Right atrium auricular region (tissue), 2 donors: ENCODE measurements at regions not wholly inside any gene's neighbourhood (a gene's known extent, or its start where the extent isn't known, plus 50 kb on each side); places are given as distances from the start of the nearest gene placed in this dataset.

ENCODE experiments used
- DNase-seq: peaks from one replicate; pipeline ENCODE4 v3.0.0-alpha.2; 2019; ENCODE audit warnings: low spot score
- H3K27ac ChIP-seq, 2 donors: fragments of 200-600 bp; sonication (generic); 1 replicate in 1 of 2; 2 replicates in 1 of 2; pipeline ENCODE4 v1.5.1; 2016 to 2019
- H3K27me3 ChIP-seq, 2 donors: fragments of 200-600 bp; sonication (generic); one replicate each; pipeline versions ENCODE4 v1.5.1 to v1.6.0; 2017 to 2019
- H3K36me3 ChIP-seq: fragments of 200-600 bp; sonication (generic); one replicate; pipeline ENCODE4 v1.5.1; 2016
- H3K4me1 ChIP-seq, 2 donors: fragments of 200-600 bp; sonication (generic); one replicate each; pipeline versions ENCODE4 v1.5.1 to v1.6.0; 2017 to 2019
- H3K4me3 ChIP-seq, 2 donors: fragments of 200-600 bp; sonication (generic); 1 replicate in 1 of 2; 2 replicates in 1 of 2; pipeline ENCODE4 v1.5.1; 2017 to 2019; ENCODE audit warnings: mild to moderate bottlenecking in 1 of 2, moderate library complexity in 1 of 2
- H3K9me3 ChIP-seq, 2 donors: fragments of 200-600 bp; sonication (generic); one replicate each; pipeline ENCODE4 v1.5.1; 2019
- TF ChIP-seq, protein P1 (sequence below), 2 donors: fragments of 200-600 bp; sonication (generic); IDR thresholded peaks; one replicate each; pipeline ENCODE4 v1.5.1; 2019; ENCODE audit warnings: antibody characterized with exemption in 2 of 2

- no peaks in the 10 kb centered on the region for H3K36me3 ChIP-seq
- H3K9me3 ChIP-seq = no peaks in the 10 kb centered on the region
- TF ChIP-seq, protein P1, sequence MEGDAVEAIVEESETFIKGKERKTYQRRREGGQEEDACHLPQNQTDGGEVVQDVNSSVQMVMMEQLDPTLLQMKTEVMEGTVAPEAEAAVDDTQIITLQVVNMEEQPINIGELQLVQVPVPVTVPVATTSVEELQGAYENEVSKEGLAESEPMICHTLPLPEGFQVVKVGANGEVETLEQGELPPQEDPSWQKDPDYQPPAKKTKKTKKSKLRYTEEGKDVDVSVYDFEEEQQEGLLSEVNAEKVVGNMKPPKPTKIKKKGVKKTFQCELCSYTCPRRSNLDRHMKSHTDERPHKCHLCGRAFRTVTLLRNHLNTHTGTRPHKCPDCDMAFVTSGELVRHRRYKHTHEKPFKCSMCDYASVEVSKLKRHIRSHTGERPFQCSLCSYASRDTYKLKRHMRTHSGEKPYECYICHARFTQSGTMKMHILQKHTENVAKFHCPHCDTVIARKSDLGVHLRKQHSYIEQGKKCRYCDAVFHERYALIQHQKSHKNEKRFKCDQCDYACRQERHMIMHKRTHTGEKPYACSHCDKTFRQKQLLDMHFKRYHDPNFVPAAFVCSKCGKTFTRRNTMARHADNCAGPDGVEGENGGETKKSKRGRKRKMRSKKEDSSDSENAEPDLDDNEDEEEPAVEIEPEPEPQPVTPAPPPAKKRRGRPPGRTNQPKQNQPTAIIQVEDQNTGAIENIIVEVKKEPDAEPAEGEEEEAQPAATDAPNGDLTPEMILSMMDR (IDR thresholded peaks at IDR 0.05) = no peak
- no peak overlapping the region for H3K4me3 ChIP-seq
- DNase-seq = no peak
- H3K27me3 ChIP-seq = no peaks in the 10 kb centered on the region
- H3K4me1 ChIP-seq = no peaks in the 10 kb centered on the region
- no peak overlapping the region for H3K27ac ChIP-seq
Observed at GRCh38 chr5:26024774-26025173, 1013.6 kb downstream of the CDH9 start.

DNA sequence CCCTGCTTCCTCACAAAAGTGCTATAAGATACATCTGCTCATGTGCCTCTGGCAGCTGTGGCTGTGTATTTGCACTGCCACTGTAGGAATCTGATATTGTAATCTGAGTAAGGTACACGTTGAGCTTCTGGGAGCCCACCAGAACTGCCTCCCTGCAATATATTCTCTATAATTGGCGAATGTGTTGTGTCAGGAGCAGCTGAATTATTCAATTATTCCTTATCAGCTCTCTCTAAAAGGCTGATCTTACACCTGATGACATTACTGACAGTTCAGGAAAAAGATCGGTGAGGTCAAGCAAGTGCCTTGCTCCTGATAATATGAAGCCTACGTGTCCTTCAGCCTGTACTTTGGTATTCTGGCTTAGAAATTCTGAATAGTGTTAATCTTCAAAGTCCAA lies 1015.0 kb downstream of the CDH9 start:
- Histone ChIP-seq H3K4me1 (no peaks in the 10 kb centered on the region), H3K9me3 (no peaks in the 10 kb centered on the region), H3K27ac (no peak overlapping the region), H3K36me3 (no peaks in the 10 kb centered on the region), H3K4me3 (no peak overlapping the region), H3K27me3 (no peaks in the 10 kb centered on the region)
- TF ChIP-seq, protein P1 (IDR thresholded peaks at IDR 0.05) = no peak
- DNase-seq = no peak

DNA sequence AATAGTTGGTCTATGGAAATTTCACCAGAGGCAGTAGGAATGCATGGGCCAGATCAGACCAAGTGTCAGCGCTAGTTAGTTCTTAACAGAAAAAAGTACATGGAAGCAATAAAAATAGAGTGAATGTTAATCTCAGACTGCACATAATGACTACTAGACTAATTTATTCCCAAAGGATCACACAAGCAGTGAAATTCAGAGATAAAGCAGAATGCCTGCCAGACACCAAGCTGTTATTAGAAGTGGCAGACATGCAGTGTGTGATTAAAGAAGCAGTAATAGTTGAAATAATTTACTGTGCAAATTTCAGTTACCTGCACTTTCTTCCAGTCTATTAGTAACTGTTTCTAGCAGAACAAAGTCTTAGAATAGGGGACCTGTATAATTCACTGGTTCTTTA lies 1024.2 kb downstream of the CDH9 start:
- TF ChIP-seq, protein P1 (IDR thresholded peaks at IDR 0.05) = no peak

DNA sequence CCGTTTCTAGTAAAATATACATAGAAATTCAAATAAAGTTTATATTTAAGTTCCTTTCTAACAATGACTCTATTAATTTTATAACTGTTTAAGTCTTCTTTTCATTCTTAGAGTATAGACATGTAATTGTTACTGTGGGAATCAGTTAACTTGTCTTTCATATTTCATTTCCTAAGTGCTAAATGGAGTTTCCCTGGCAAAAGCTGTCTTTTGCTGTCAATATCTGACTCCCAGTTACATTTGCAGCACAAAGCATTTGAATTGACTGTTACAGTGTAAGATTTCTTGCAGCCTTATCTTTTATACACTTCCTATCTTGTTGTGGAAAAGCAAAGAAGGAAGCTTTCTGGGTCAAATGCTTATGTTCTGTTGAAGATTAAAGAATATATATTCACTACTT lies 1026.3 kb downstream of the CDH9 start:
- TF ChIP-seq, protein P1 (IDR thresholded peaks at IDR 0.05) = no peak
- DNase-seq = no peak
- H3K9me3 ChIP-seq = no peaks in the 10 kb centered on the region
- no peaks in the 10 kb centered on the region for H3K4me1 ChIP-seq
- no peaks in the 10 kb centered on the region for H3K36me3 ChIP-seq
- no peak overlapping the region for H3K4me3 ChIP-seq
- no peaks in the 10 kb centered on the region for H3K27me3 ChIP-seq
- H3K27ac ChIP-seq = no peak overlapping the region

More for the DNA sequence above, 1024.2 kb downstream of the CDH9 start:
- no peak overlapping the region for H3K27ac ChIP-seq
- H3K4me1 ChIP-seq = no peaks in the 10 kb centered on the region
- H3K4me3 ChIP-seq = no peak overlapping the region
- DNase-seq = no peak
- H3K36me3 ChIP-seq = no peaks in the 10 kb centered on the region
- H3K27me3 ChIP-seq = no peaks in the 10 kb centered on the region
- no peaks in the 10 kb centered on the region for H3K9me3 ChIP-seq

DNA sequence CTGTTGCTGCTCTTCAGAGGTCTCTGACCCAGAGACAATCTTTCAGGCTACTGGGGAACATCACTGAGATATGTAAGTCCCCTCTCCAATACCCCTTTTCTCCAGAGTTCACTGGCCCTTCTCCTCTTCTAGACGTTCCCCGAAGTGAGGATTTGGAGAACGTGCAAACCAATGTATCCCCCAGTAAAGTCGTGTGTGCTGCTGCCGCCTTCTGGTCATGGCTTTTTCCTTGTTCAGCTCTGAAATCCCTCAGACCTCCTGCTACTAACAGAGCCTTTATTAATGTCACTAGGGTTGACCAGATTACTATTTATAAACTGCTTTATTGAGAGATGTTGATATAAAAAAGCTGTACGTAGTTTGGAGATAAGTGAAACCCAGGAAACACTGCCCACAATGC lies 1028.6 kb downstream of the CDH9 start:
- no peaks in the 10 kb centered on the region for H3K9me3 ChIP-seq
- no peak overlapping the region for H3K4me3 ChIP-seq
- TF ChIP-seq, protein P1 (IDR thresholded peaks at IDR 0.05) = no peak
- no peaks in the 10 kb centered on the region for H3K27me3 ChIP-seq
- no peak for DNase-seq
- no peaks in the 10 kb centered on the region for H3K36me3 ChIP-seq
- H3K27ac ChIP-seq = no peak overlapping the region
- no peaks in the 10 kb centered on the region for H3K4me1 ChIP-seq

- no peaks in the 10 kb centered on the region for H3K4me1 ChIP-seq
- TF ChIP-seq, protein P1 (IDR thresholded peaks at IDR 0.05) = no peak
- no peak overlapping the region for H3K4me3 ChIP-seq
- H3K27ac ChIP-seq = no peak overlapping the region
- no peaks in the 10 kb centered on the region for H3K36me3 ChIP-seq
- H3K27me3 ChIP-seq = no peaks in the 10 kb centered on the region
- no peak for DNase-seq
- H3K9me3 ChIP-seq = no peaks in the 10 kb centered on the region
Observed at GRCh38 chr5:26003966-26004365, 1034.4 kb downstream of the CDH9 start.
